BE2C (cell line): ENCODE measurements at regions not wholly inside any gene's neighbourhood (a gene's known extent, or its start where the extent isn't known, plus 50 kb on each side); places are given as distances from the start of the nearest gene placed in this dataset.

ENCODE experiments used
- DNase-seq: peaks from one replicate; pipeline ENCODE4 v3.0.0-alpha.2; 2020
- H3K27me3 ChIP-seq: fragments of 250-450 bp; sonication (Bioruptor Pico); 2 replicates; pipeline ENCODE4 v1.5.1; 2020; ENCODE audit warnings: mild to moderate bottlenecking
- H3K36me3 ChIP-seq: fragments of 250-450 bp; sonication (Bioruptor Pico); 2 replicates; pipeline ENCODE4 v1.5.1; 2020; ENCODE audit warnings: mild to moderate bottlenecking
- H3K4me1 ChIP-seq: fragments of 250-450 bp; sonication (Bioruptor Pico); 2 replicates; pipeline ENCODE4 v1.5.1; 2020
- H3K4me3 ChIP-seq: 2 replicates; pipeline ENCODE4 v1.5.1; 2011; ENCODE audit warnings: low read depth, low read length
- H3K9me3 ChIP-seq: fragments of 250-450 bp; sonication (Bioruptor Pico); 2 replicates; pipeline ENCODE4 v1.5.1; 2020
- TF ChIP-seq, protein P1 (sequence below): IDR thresholded peaks from 2 replicates; pipeline ENCODE4 v1.5.1; 2012; ENCODE audit warnings: mild to moderate bottlenecking, low read depth, low read length

DNA sequence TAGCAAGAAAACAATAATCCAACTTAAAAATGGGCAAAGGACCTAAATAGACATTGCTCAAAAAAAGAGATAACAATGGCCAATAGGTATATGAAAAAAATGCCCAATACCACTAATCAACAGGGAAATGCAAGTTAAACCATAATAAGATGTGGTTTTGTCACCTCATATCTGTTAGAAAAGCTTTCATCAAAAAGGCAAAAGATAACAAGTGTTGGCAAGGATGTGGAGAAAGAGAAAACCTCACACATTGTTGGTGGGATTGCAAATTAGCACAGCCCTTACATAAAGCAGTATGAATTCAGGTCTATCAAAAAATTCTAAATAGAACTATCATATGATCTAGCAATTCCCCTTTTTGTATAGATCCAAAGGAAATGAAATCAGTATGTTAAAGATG is 387.2 kb upstream of the DUSP10 start:
- no peak overlapping the region for H3K4me3 ChIP-seq
- TF ChIP-seq, protein P1, sequence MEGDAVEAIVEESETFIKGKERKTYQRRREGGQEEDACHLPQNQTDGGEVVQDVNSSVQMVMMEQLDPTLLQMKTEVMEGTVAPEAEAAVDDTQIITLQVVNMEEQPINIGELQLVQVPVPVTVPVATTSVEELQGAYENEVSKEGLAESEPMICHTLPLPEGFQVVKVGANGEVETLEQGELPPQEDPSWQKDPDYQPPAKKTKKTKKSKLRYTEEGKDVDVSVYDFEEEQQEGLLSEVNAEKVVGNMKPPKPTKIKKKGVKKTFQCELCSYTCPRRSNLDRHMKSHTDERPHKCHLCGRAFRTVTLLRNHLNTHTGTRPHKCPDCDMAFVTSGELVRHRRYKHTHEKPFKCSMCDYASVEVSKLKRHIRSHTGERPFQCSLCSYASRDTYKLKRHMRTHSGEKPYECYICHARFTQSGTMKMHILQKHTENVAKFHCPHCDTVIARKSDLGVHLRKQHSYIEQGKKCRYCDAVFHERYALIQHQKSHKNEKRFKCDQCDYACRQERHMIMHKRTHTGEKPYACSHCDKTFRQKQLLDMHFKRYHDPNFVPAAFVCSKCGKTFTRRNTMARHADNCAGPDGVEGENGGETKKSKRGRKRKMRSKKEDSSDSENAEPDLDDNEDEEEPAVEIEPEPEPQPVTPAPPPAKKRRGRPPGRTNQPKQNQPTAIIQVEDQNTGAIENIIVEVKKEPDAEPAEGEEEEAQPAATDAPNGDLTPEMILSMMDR = no peak
- no peaks in the 10 kb centered on the region; the same call in 1 of the 2 replicates for H3K9me3 ChIP-seq
- no peak for DNase-seq
- H3K27me3 ChIP-seq = no peaks in the 10 kb centered on the region
- no peaks in the 10 kb centered on the region for H3K4me1 ChIP-seq
- H3K36me3 ChIP-seq = no peaks in the 10 kb centered on the region

DNA sequence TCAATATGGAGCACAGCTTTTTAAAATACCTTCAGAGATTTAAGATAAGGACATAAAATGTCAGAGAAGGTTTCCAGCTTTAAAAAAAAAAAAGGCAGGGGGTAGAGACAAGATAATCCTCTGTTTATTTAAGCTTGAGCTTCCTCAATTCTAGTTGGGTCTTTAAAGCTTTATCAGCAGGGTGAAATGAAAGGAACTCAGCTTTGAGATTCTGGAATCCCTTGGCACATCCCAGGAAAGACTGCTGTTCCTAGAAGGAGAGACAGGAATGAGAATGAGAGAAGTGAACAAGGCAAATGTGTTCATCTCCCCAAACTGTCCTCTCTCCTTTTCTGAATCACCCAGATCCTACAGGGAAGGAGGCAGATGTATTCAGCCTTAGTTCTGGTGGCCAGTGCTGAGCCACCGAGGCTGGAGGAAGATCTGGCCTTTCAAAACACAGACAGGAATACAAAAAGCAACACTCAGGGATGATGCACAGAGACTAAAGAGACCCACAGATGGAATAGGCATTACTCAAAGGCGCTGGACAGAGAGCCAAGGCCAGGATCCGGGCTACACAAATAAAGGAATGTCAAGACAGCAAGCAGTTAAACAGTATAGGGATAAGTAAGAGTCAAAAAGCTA is 385.8 kb upstream of the DUSP10 start:
- Histone ChIP-seq H3K36me3 (no peaks in the 10 kb centered on the region), H3K9me3 (no peaks in the 10 kb centered on the region), H3K27me3 (no peaks in the 10 kb centered on the region), H3K4me3 (no peak overlapping the region), H3K4me1 (no peaks in the 10 kb centered on the region)
- DNase-seq = no peak
- TF ChIP-seq, protein P1 = no peak

DNA sequence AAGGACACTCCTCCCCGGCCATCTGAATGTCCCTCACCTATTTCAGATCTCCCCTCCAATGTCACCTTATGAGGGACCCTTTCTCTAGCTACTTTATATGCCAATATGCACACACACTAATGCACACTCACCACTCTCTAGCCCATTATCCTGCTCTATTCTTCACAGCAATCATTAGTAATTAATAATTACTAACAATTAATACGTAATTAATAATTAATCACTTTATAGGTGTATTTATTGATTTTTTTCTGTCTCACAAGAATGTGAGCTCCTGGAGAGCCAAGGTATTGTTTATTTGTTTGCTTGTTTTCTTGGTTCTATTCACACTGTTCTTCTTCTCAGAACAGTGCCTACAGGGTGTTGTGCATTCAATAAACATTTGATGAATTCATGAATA is 385.2 kb upstream of the DUSP10 start:
- H3K27me3 ChIP-seq = no peaks in the 10 kb centered on the region
- no peaks in the 10 kb centered on the region for H3K9me3 ChIP-seq
- no peaks in the 10 kb centered on the region for H3K4me1 ChIP-seq
- no peak overlapping the region for H3K4me3 ChIP-seq
- no peak for DNase-seq
- TF ChIP-seq, protein P1 = no peak
- H3K36me3 ChIP-seq = no peaks in the 10 kb centered on the region

DNA sequence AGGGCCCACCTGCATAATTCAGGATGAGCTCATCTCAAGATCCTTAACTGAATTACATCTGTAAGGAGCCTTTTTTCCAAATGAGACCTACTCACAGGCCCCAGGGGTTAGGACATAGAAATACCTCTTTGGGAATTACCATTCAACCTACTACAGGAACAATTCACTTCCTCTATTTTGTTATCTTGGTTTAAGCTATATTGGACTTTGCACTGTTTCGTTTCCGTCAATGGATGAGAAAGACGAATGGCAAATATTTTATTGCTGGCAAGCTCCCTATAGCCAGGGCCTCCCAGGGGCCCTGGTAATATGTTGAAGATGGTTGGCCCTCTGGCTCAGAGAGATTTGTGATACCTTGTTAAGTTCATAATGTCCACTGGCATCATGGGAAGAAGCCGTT is 384.2 kb upstream of the DUSP10 start:
- Histone ChIP-seq H3K4me3 (no peak overlapping the region), H3K4me1 (no peaks in the 10 kb centered on the region), H3K36me3 (no peaks in the 10 kb centered on the region), H3K27me3 (no peaks in the 10 kb centered on the region), H3K9me3 (no peaks in the 10 kb centered on the region)
- TF ChIP-seq, protein P1 = no peak
- no peak for DNase-seq

DNA sequence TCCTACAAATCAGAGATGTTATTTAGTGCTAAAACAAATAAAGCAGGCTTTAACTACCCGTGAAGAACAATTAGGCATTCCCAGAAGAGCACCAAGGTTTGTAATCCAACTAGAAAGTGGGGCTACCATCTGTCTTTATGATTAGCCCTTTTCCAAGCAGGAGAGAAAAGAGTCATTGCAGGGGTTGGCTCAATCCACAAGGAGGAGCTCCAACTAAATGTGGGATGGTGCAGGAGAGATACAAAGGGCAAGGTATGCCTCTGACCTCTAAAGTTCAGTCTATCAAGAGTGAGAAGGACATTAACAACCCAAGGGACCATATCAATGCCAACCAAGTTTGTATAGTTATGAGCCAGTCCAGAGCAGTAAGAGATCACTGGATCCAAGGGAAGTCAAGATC is 382.7 kb upstream of the DUSP10 start:
- H3K4me1 ChIP-seq = no peaks in the 10 kb centered on the region
- no peaks in the 10 kb centered on the region for H3K36me3 ChIP-seq
- no peak overlapping the region for H3K4me3 ChIP-seq
- no peaks in the 10 kb centered on the region for H3K27me3 ChIP-seq
- H3K9me3 ChIP-seq = no peaks in the 10 kb centered on the region
- TF ChIP-seq, protein P1 = peak; percentile 56
- no peak for DNase-seq

DNA sequence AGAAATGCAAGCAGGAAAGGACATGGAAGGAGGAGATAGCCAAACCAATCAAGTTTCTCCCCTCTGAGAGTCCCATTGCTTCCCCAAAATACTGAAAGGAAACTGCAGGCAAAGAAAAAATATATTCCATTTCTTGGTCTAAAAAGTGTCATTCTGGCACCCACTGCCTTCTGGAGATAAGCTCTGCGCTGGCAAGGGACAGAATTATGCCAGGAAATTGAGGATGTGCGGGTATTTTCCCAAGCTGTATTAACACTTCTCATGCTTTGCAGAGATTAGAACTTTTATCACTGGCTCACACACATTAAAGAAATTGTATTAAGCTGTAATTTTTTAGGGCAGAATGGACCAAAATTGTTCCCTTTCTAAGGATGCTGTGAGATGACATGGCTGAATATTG is 381.2 kb upstream of the DUSP10 start:
- H3K36me3 ChIP-seq = no peaks in the 10 kb centered on the region
- no peaks in the 10 kb centered on the region for H3K27me3 ChIP-seq
- no peaks in the 10 kb centered on the region for H3K9me3 ChIP-seq
- TF ChIP-seq, protein P1 = no peak
- H3K4me3 ChIP-seq = no peak overlapping the region
- DNase-seq = no peak
- H3K4me1 ChIP-seq = no peaks in the 10 kb centered on the region
